Adrenal gland (tissue), 9 donors: ENCODE measurements at regions not wholly inside any gene's neighbourhood (a gene's known extent, or its start where the extent isn't known, plus 50 kb on each side); places are given as distances from the start of the nearest gene placed in this dataset.

Experiments used
- DNase-seq, 7 donors: peaks; one replicate each; pipeline ENCODE4 v3.0.0-alpha.2; 2019 to 2020
- H3K27ac ChIP-seq, 5 donors: fragments of 200-600 bp; sonication (generic) in 4 of 5; 1 replicate in 3 of 5; 2 replicates in 2 of 5; pipeline versions ENCODE4 v1.5.1 to v1.8.0; 2016 to 2020; ENCODE audit warnings: mild to moderate bottlenecking in 1 of 5
- H3K27me3 ChIP-seq: fragments of 200-600 bp; 2 replicates; pipeline ENCODE4 v1.8.0; 2021
- H3K36me3 ChIP-seq, 2 donors: fragments of 200-600 bp; replicated peaks in 1 of 2; 1 replicate in 1 of 2; 2 replicates in 1 of 2; pipeline versions ENCODE4 v1.5.1 to v1.8.0; 2018 to 2022
- H3K4me1 ChIP-seq, 2 donors: fragments of 200-600 bp; replicated peaks in 1 of 2; 1 replicate in 1 of 2; 2 replicates in 1 of 2; pipeline versions ENCODE4 v1.5.1 to v1.8.0; 2018 to 2021
- H3K4me3 ChIP-seq, 4 donors: fragments of 200-600 bp; sonication (generic) in 3 of 4; one replicate each; pipeline ENCODE4 v1.5.1; 2016 to 2018
- H3K9me3 ChIP-seq, 3 donors: fragments of 200-600 bp; sonication (generic) in 1 of 3; replicated peaks in 1 of 3; 1 replicate in 2 of 3; 2 replicates in 1 of 3; pipeline versions ENCODE4 v1.5.1 to v1.8.0; 2016 to 2021
- CTCF ChIP-seq, 6 experiments: fragments of 450-650 bp in 4 of 6; fragments of 200-600 bp in 2 of 6; sonication (generic) in 1 of 6; IDR thresholded peaks; 1 replicate in 5 of 6; 2 replicates in 1 of 6; pipeline versions ENCODE4 v1.5.1 to v1.8.0; 2016 to 2021; ENCODE audit warnings: antibody characterized with exemption in 6 of 6, mild to moderate bottlenecking in 2 of 6, moderate library complexity in 1 of 6
- POLR2A ChIP-seq, 2 donors: fragments of 450-650 bp; IDR thresholded peaks; one replicate each; pipeline ENCODE4 v1.6.1; 2017; ENCODE audit warnings: antibody characterized with exemption in 2 of 2, mild to moderate bottlenecking in 2 of 2, moderate library complexity in 1 of 2
- WGBS, 4 donors: extraction: QIAGEN DNeasy Blood & Tissue Kit in 2 of 4; methylation state at CpG; one replicate each; pipeline versions ENCODE4 v1.1.5 to v1.1.7; 2013 to 2017; 5-methylcytosine and 5-hydroxymethylcytosine counted together
- intact Hi-C, 2 donors: fragments of 100-400 bp; cut with DNase I; formaldehyde crosslinking; loops; one replicate each; pipeline versions ENCODE4 v1.14.1 to v1.15.0; 2022 to 2023
- donor health status: healthy with polysubstance abuse.
- donor health status: Bipolar disorder and iron deficiency.
- donor health status: DM: yes; HTN: yes; CAD: no.
- donor health status: DM: no; HTN: no; CAD: no.
- donor health status: DM: no; HTN: no; CAD: no.

- TF ChIP-seq CTCF (IDR thresholded peaks at IDR 0.05) (no peak), POLR2A (IDR thresholded peaks at IDR 0.05) (no peak)
- intact Hi-C loops: no loop called here
- Histone ChIP-seq H3K27ac (no peak overlapping the region), H3K9me3 (no peaks in the 10 kb centered on the region), H3K4me3 (no peak overlapping the region), H3K27me3 (no peaks in the 10 kb centered on the region), H3K4me1 (no peaks in the 10 kb centered on the region), H3K36me3 (no peaks in the 10 kb centered on the region)
- DNase-seq: no peak
Observed at GRCh38 chr18:40708726-40709125, 1246.3 kb upstream of the PIK3C3 start.

GRCh38 chr18:40707797-40708196 is 1247.2 kb upstream of the PIK3C3 start:
- H3K4me3 ChIP-seq: no peak overlapping the region
- H3K9me3 ChIP-seq: no peaks in the 10 kb centered on the region
- H3K27me3 ChIP-seq: no peaks in the 10 kb centered on the region
- no peaks in the 10 kb centered on the region for H3K36me3 ChIP-seq
- TF ChIP-seq CTCF (IDR thresholded peaks at IDR 0.05) (no peak), POLR2A (IDR thresholded peaks at IDR 0.05) (no peak)
- no peaks in the 10 kb centered on the region for H3K4me1 ChIP-seq
- WGBS, 4 donors: 70 to 76% (median 73%) methylated on average over 1 of the region's 1 CpG
- intact Hi-C loops: no loop called here
- H3K27ac ChIP-seq: no peak overlapping the region
- no peak for DNase-seq

- Histone ChIP-seq H3K27ac (no peak overlapping the region), H3K4me3 (no peak overlapping the region), H3K36me3 (no peaks in the 10 kb centered on the region), H3K27me3 (no peaks in the 10 kb centered on the region), H3K9me3 (no peaks in the 10 kb centered on the region), H3K4me1 (no peaks in the 10 kb centered on the region)
- TF ChIP-seq POLR2A (IDR thresholded peaks at IDR 0.05) (no peak), CTCF (IDR thresholded peaks at IDR 0.05) (no peak)
- intact Hi-C loops: no loop called here
- no peak for DNase-seq
Observed at GRCh38 chr18:40698129-40698528, 1256.9 kb upstream of the PIK3C3 start.

GRCh38 chr18:40695526-40695925 is 1259.5 kb upstream of the PIK3C3 start:
- Histone ChIP-seq H3K36me3 (no peaks in the 10 kb centered on the region), H3K27me3 (no peaks in the 10 kb centered on the region), H3K27ac (no peak overlapping the region), H3K4me1 (no peaks in the 10 kb centered on the region), H3K4me3 (no peak overlapping the region), H3K9me3 (no peaks in the 10 kb centered on the region)
- DNase-seq: no peak
- WGBS, 4 donors: 88 to 96% (median 91%) methylated on average over 1 of the region's 1 CpG
- intact Hi-C loops: no loop called here
- TF ChIP-seq POLR2A (IDR thresholded peaks at IDR 0.05) (no peak), CTCF (IDR thresholded peaks at IDR 0.05) (no peak)
